OCI-LY1 (cell line): ENCODE measurements at regions not wholly inside any gene's neighbourhood (a gene's known extent, or its start where the extent isn't known, plus 50 kb on each side); places are given as distances from the start of the nearest gene placed in this dataset.

ENCODE experiments used
- H2AFZ ChIP-seq: fragments of 200-600 bp; sonication (generic), shearing (Covaris generic); 2 replicates; pipeline ENCODE4 v1.6.0; 2014; ENCODE audit warnings: antibody characterized with exemption, mild to moderate bottlenecking, low read length
- H3F3A ChIP-seq: fragments of 200-600 bp; sonication (generic), shearing (Covaris generic); 2 replicates; pipeline ENCODE4 v1.6.0; 2014; ENCODE audit warnings: mild to moderate bottlenecking, antibody characterized with exemption, low read length, moderate library complexity; ENCODE audit not compliant: insufficient read depth
- H3K27ac ChIP-seq: fragments of 200-600 bp; sonication (generic); 2 replicates; pipeline ENCODE4 v1.5.1; 2014; ENCODE audit warnings: low read length, mixed run types, mild to moderate bottlenecking, low read depth; ENCODE audit not compliant: poor library complexity, severe bottlenecking
- H3K27me3 ChIP-seq: fragments of 200-600 bp; sonication (generic); 2 replicates; pipeline ENCODE4 v1.6.0; 2014; ENCODE audit warnings: antibody characterized with exemption, mild to moderate bottlenecking, low read length, moderate library complexity; ENCODE audit not compliant: insufficient read depth
- H3K36me3 ChIP-seq: fragments of 200-600 bp; sonication (generic); 2 replicates; pipeline ENCODE4 v1.6.1; 2014; ENCODE audit warnings: mild to moderate bottlenecking, antibody characterized with exemption, low read length, moderate library complexity, mixed read lengths; ENCODE audit not compliant: insufficient read depth
- H3K4me1 ChIP-seq: fragments of 200-600 bp; sonication (generic); 2 replicates; pipeline ENCODE4 v1.5.1; 2014; ENCODE audit warnings: mild to moderate bottlenecking, low read length, moderate library complexity; ENCODE audit not compliant: insufficient read depth, severe bottlenecking
- H3K4me2 ChIP-seq: fragments of 200-600 bp; sonication (generic), shearing (Covaris generic); 2 replicates; pipeline ENCODE4 v1.6.1; 2014; ENCODE audit warnings: low read length
- H3K4me3 ChIP-seq: fragments of 200-600 bp; sonication (generic); 2 replicates; pipeline ENCODE4 v1.5.1; 2014; ENCODE audit warnings: low read length, low read depth, mild to moderate bottlenecking, mixed read lengths; ENCODE audit not compliant: poor library complexity, severe bottlenecking
- H3K79me2 ChIP-seq: fragments of 200-600 bp; shearing (Covaris generic); 2 replicates; pipeline ENCODE4 v1.6.1; 2016; ENCODE audit warnings: mixed run types, low read length, mixed read lengths; ENCODE audit not compliant: insufficient read depth
- H3K9ac ChIP-seq: fragments of 200-600 bp; sonication (generic), shearing (Covaris generic); 2 replicates; pipeline ENCODE4 v1.6.1; 2014; ENCODE audit warnings: mild to moderate bottlenecking, low read length, mixed read lengths
- H3K9me2 ChIP-seq: fragments of 200-600 bp; sonication (generic), shearing (Covaris generic); 2 replicates; pipeline ENCODE4 v1.6.1; 2014; ENCODE audit warnings: low read depth, mild to moderate bottlenecking, low read length, mixed read lengths
- H3K9me3 ChIP-seq: fragments of 200-600 bp; shearing (Covaris generic); 2 replicates; pipeline ENCODE4 v1.6.1; 2014; ENCODE audit warnings: low read length, mixed read lengths
- H4K20me1 ChIP-seq: fragments of 200-600 bp; sonication (generic), shearing (Covaris generic); 2 replicates; pipeline ENCODE4 v1.6.0; 2016; ENCODE audit warnings: mild to moderate bottlenecking, low read length; ENCODE audit not compliant: insufficient read depth
- CTCF ChIP-seq: fragments of 200-600 bp; sonication (generic), shearing (Covaris generic); IDR thresholded peaks from 2 replicates; pipeline ENCODE4 v1.5.1; 2017; ENCODE audit warnings: mild to moderate bottlenecking, antibody characterized with exemption, low read length, moderate library complexity, mixed read lengths
- EZH2 ChIP-seq: fragments of 200-600 bp; sonication (generic), shearing (Covaris generic); IDR thresholded peaks from 2 replicates; pipeline ENCODE4 v1.8.0; 2017; ENCODE audit warnings: borderline replicate concordance, mixed run types, mild to moderate bottlenecking, antibody characterized with exemption, low read length, moderate library complexity, mixed read lengths

- no peak overlapping the region for H3K27ac ChIP-seq
- no peaks in the 10 kb centered on the region for H3K27me3 ChIP-seq
- no peak overlapping the region for H2AFZ ChIP-seq
- H3K9ac ChIP-seq: no peak overlapping the region
- no peak overlapping the region for H3K4me2 ChIP-seq
- no peaks in the 10 kb centered on the region for H3K9me2 ChIP-seq
- TF ChIP-seq EZH2: no peak
- TF ChIP-seq CTCF: no peak
- H4K20me1 ChIP-seq: no peaks in the 10 kb centered on the region
- no peaks in the 10 kb centered on the region for H3K36me3 ChIP-seq
- no peaks in the 10 kb centered on the region for H3K9me3 ChIP-seq
- H3K4me1 ChIP-seq: no peaks in the 10 kb centered on the region
- H3F3A ChIP-seq: no peaks in the 10 kb centered on the region
- no peak overlapping the region for H3K4me3 ChIP-seq
- H3K79me2 ChIP-seq: no peaks in the 10 kb centered on the region
These were observed 643.8 kb downstream of the SORCS1 start for GRCh38 chr10:106520698-106521097.

- Histone ChIP-seq H2AFZ (no peak overlapping the region), H3K4me2 (no peak overlapping the region), H3K9ac (no peak overlapping the region), H3K4me3 (no peak overlapping the region), H4K20me1 (no peaks in the 10 kb centered on the region), H3K27me3 (no peaks in the 10 kb centered on the region), H3K36me3 (no peaks in the 10 kb centered on the region), H3K4me1 (no peaks in the 10 kb centered on the region), H3F3A (no peaks in the 10 kb centered on the region), H3K79me2 (no peaks in the 10 kb centered on the region), H3K27ac (no peak overlapping the region), H3K9me3 (no peaks in the 10 kb centered on the region), H3K9me2 (no peaks in the 10 kb centered on the region)
- no peak for TF ChIP-seq CTCF
- TF ChIP-seq EZH2: no peak
These were observed 645.0 kb downstream of the SORCS1 start for GRCh38 chr10:106519376-106520030.

GRCh38 chr10:106515206-106515790 is 649.2 kb downstream of the SORCS1 start:
- Histone ChIP-seq H3K9ac (no peak overlapping the region), H3K27ac (no peak overlapping the region), H2AFZ (no peak overlapping the region), H3K9me3 (no peaks in the 10 kb centered on the region), H3F3A (no peaks in the 10 kb centered on the region), H3K27me3 (no peaks in the 10 kb centered on the region), H3K36me3 (no peaks in the 10 kb centered on the region), H4K20me1 (no peaks in the 10 kb centered on the region), H3K4me3 (no peak overlapping the region), H3K79me2 (no peaks in the 10 kb centered on the region), H3K9me2 (no peaks in the 10 kb centered on the region), H3K4me2 (no peak overlapping the region), H3K4me1 (no peaks in the 10 kb centered on the region)
- no peak for TF ChIP-seq EZH2
- no peak for TF ChIP-seq CTCF
